GM12878 (cell line): ENCODE measurements at regions not wholly inside any gene's neighbourhood (a gene's known extent, or its start where the extent isn't known, plus 50 kb on each side); places are given as distances from the start of the nearest gene placed in this dataset.
"Not testable (repeated sequence)": the region's sequence is repeated elsewhere in the genome, so short reads cannot be mapped to it uniquely, and the experiment has no call there.

Experiments
- ATAC-seq: fragments of 200-7000 bp; cut with Tn5 transposase; 3 replicates; pipeline ENCODE4 v1.9.1; 2020; ENCODE audit warnings: mild to moderate bottlenecking, moderate library complexity
- BruUV-seq: library from RNA; stranded (reverse); fragments of 400-500 nt; replicated peaks from 2 replicates; lab custom pipeline; 2021; lab: Mats Ljungman, UMichigan
- CTCF ChIA-PET: fragments of 300-600 bp; sonication (Branson Sonifier 250); formaldehyde crosslinking; extraction: SDS; loops from one replicate; lab custom pipeline; 2021; ENCODE audit warnings: inconsistent platforms; lab: Yijun Ruan, JAX
- POLR2A ChIA-PET: fragments of 350-600 bp; formaldehyde crosslinking; extraction: SDS; loops from one replicate; lab custom pipeline; 2021; ENCODE audit warnings: inconsistent platforms; lab: Charles Lee
- RAD21 ChIA-PET: fragments of 300-600 bp; sonication (Branson Sonifier 250); formaldehyde crosslinking; loops from one replicate; lab custom pipeline; 2023; ENCODE audit warnings: antibody characterized with exemption; ENCODE audit not compliant: unreplicated experiment; lab: Charles Lee
- SMC1A ChIA-PET: fragments of 300-600 bp; sonication (Branson Sonifier 250); formaldehyde crosslinking; loops from one replicate; lab custom pipeline; 2023; ENCODE audit not compliant: unreplicated experiment, uncharacterized antibody; lab: Charles Lee
- DNase-seq: peaks from one replicate; pipeline ENCODE4 v3.0.0-alpha.2; 2011; ENCODE audit warnings: low read depth, low spot score
- FAIRE-seq: peaks from 3 replicates; lab custom pipeline; 2011; peaks lifted over from hg19 to GRCh38; lab: Jason Lieb, UNC
- H2AFZ ChIP-seq: 2 replicates; pipeline ENCODE4 v1.6.0; 2011; ENCODE audit warnings: low read depth, low read length, control low read depth; ENCODE audit not compliant: control insufficient read depth
- H3K27ac ChIP-seq: 2 replicates; pipeline ENCODE4 v1.5.1; 2011; ENCODE audit warnings: control low read depth; ENCODE audit not compliant: control insufficient read depth, insufficient read depth
- H3K27me3 ChIP-seq, 2 experiments: replicated peaks in 1 of 2; 2 replicates each; pipeline versions ENCODE4 v1.6.0 to v1.6.1; 2011; ENCODE audit warnings: low read length in 1 of 2; ENCODE audit not compliant: control insufficient read depth in 2 of 2, insufficient read depth in 2 of 2
- H3K36me3 ChIP-seq, 2 experiments: 2 replicates each; pipeline ENCODE4 v1.5.1; 2011; ENCODE audit warnings: low read length in 1 of 2; ENCODE audit not compliant: control insufficient read depth in 2 of 2, insufficient read depth in 2 of 2
- H3K4me1 ChIP-seq: 2 replicates; pipeline ENCODE4 v1.6.1; 2011; ENCODE audit warnings: mild to moderate bottlenecking, low read length, moderate library complexity, mixed read lengths; ENCODE audit not compliant: control insufficient read depth, insufficient read depth
- H3K4me2 ChIP-seq: 2 replicates; pipeline ENCODE4 v1.6.0; 2011; ENCODE audit warnings: control low read depth; ENCODE audit not compliant: control insufficient read depth, insufficient read depth
- H3K4me3 ChIP-seq: fragments of 200-600 bp; sonication (generic); 2 replicates; pipeline ENCODE4 v1.5.1; 2016
- H3K79me2 ChIP-seq: 2 replicates; pipeline ENCODE4 v1.6.0; 2011; ENCODE audit warnings: low read length; ENCODE audit not compliant: control insufficient read depth, insufficient read depth
- H3K9ac ChIP-seq: 2 replicates; pipeline ENCODE4 v1.8.0; 2011; ENCODE audit warnings: low read length, control low read depth, mixed read lengths; ENCODE audit not compliant: control insufficient read depth, insufficient read depth
- H3K9me3 ChIP-seq: replicated peaks from 3 replicates; pipeline ENCODE4 v1.5.1; 2011; ENCODE audit warnings: mild to moderate bottlenecking, low read length; ENCODE audit not compliant: control insufficient read depth, insufficient read depth
- H4K20me1 ChIP-seq: 2 replicates; pipeline ENCODE4 v1.6.0; 2011; ENCODE audit not compliant: control insufficient read depth, insufficient read depth
- SP1 ChIP-seq: IDR thresholded peaks from one replicate; pipeline ENCODE4 v1.6.1; 2011; ENCODE audit warnings: low read depth, low read length
- ZNF274 ChIP-seq: IDR thresholded peaks from one replicate; pipeline ENCODE4 v1.8.0; 2011; ENCODE audit not compliant: insufficient read length, insufficient read depth
- WGBS: methylation state at CpG from one replicate; pipeline ENCODE4 v1.1.6; 2016; ENCODE audit warnings: low lambda C conversion rate; ENCODE audit not compliant: insufficient replicate concordance, insufficient coverage; ENCODE audit errors: missing lambda C conversion rate; 5-methylcytosine and 5-hydroxymethylcytosine counted together
- in situ Hi-C: fragments of 300-500 bp; cut with MboI; formaldehyde crosslinking; loops from 9 replicates; pipeline ENCODE4 v1.14.3; 2018; ENCODE audit warnings: mixed read lengths
- intact Hi-C: fragments of 100-400 bp; cut with micrococcal nuclease; formaldehyde crosslinking; loops from one replicate; pipeline ENCODE4 v1.14.2; 2022; ENCODE audit not compliant: unreplicated experiment
- TF ChIP-seq, protein P1 (sequence below): fragments of 150-350 bp; IDR thresholded peaks from 2 replicates; pipeline ENCODE4 v1.6.1; 2016; ENCODE audit warnings: low read depth, low read length

DNA sequence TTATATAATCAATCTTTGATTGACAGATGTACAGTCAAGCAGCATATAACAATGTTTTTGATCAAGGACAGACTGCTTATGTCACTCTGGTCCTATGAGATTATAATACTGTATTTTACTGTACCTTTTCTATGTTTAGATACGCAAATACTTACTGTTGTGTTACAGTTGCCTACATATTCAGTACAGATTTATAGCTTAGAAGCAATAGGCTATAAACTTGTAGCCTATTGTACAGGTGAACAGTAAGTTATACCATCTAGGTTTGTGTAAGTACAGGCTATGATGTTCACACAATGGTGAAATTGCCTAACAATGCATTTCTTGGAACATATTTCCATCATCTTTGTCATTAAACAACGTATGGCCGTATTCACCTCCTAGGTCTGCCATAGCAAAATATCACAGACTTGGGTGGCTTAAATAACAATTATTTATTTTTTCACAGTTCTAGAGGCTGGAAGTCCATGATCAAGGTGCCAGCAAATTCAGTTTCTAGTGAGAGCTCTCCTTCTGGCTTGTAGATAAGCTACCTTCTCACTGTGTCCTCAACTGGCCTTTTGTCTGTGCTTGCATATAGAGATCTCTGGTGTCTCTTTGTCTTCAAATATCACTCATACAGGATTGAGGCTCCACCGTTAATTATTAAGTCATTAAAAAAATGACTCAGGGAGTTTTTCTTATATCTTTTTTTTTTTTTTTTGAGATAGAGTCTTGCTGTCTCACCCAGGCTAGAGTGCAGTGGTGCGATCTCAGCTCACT, 89.1 kb downstream of the EBLN2 start:
- no peak for TF ChIP-seq ZNF274
- no peak for TF ChIP-seq SP1
- TF ChIP-seq, protein P1, sequence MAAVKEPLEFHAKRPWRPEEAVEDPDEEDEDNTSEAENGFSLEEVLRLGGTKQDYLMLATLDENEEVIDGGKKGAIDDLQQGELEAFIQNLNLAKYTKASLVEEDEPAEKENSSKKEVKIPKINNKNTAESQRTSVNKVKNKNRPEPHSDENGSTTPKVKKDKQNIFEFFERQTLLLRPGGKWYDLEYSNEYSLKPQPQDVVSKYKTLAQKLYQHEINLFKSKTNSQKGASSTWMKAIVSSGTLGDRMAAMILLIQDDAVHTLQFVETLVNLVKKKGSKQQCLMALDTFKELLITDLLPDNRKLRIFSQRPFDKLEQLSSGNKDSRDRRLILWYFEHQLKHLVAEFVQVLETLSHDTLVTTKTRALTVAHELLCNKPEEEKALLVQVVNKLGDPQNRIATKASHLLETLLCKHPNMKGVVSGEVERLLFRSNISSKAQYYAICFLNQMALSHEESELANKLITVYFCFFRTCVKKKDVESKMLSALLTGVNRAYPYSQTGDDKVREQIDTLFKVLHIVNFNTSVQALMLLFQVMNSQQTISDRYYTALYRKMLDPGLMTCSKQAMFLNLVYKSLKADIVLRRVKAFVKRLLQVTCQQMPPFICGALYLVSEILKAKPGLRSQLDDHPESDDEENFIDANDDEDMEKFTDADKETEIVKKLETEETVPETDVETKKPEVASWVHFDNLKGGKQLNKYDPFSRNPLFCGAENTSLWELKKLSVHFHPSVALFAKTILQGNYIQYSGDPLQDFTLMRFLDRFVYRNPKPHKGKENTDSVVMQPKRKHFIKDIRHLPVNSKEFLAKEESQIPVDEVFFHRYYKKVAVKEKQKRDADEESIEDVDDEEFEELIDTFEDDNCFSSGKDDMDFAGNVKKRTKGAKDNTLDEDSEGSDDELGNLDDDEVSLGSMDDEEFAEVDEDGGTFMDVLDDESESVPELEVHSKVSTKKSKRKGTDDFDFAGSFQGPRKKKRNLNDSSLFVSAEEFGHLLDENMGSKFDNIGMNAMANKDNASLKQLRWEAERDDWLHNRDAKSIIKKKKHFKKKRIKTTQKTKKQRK, result no peak
- 53% methylated on average over 5 of the region's 5 CpGs for WGBS

DNA sequence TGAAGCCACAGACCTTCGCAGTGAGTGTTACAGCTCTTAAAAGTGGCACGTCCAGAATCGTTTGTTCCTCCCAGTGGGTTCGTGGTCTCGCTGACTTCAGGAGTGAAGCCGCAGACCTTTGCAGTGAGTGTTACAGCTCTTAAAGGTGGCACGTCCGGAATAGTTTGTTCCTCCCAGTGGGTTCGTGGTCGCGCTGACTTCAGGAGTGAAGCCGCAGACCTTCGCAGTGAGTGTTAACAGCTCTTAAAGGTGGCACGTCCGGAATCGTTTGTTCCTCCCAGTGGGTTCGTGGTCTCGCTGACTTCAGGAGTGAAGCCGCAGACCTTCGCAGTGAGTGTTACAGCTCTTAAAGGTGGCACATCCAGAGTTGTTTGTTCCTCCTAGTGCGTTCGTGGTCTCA, 91.1 kb downstream of the EBLN2 start:
- H3K79me2 ChIP-seq, H2AFZ ChIP-seq, in situ Hi-C loops, H3K27ac ChIP-seq, intact Hi-C loops, RAD21 ChIA-PET, H3K4me3 ChIP-seq, FAIRE-seq, ATAC-seq, H3K36me3 ChIP-seq, DNase-seq, SMC1A ChIA-PET, H3K27me3 ChIP-seq, BruUV-seq, H3K4me2 ChIP-seq, H3K9me3 ChIP-seq, H3K4me1 ChIP-seq, H4K20me1 ChIP-seq, POLR2A ChIA-PET, CTCF ChIA-PET, H3K9ac ChIP-seq: not testable (repeated sequence)
- WGBS, result 71% methylated on average over 22 of the region's 22 CpGs

More for the DNA sequence above, 89.1 kb downstream of the EBLN2 start:
- SMC1A ChIA-PET, result interaction anchor here (0.7 kb wide), 1 partner anchor 1107 kb away, joined by 3 read pairs; no protein-coding TSS in a partner anchor
- no peak overlapping the region for H3K4me3 ChIP-seq
- H4K20me1 ChIP-seq, result no peaks in the 10 kb centered on the region
- no peak for DNase-seq
- no peaks in the 10 kb centered on the region for H3K79me2 ChIP-seq
- H3K9me3 ChIP-seq, result no peaks in the 10 kb centered on the region
- no peak overlapping the region for H2AFZ ChIP-seq
- H3K36me3 ChIP-seq, result no peaks in the 10 kb centered on the region
- BruUV-seq, result no TSS peak
- H3K27me3 ChIP-seq, result no peaks in the 10 kb centered on the region; a peak in 1 of 4 replicates
- H3K27ac ChIP-seq, result no peak overlapping the region
- intact Hi-C loops, result no loop called here
- POLR2A ChIA-PET, result no interaction called here
- RAD21 ChIA-PET, result no interaction called here
- in situ Hi-C loops, result no loop called here
- no peak for FAIRE-seq
- no peak for ATAC-seq
- CTCF ChIA-PET, result no interaction called here
- H3K9ac ChIP-seq, result no peak overlapping the region
- no peak overlapping the region for H3K4me2 ChIP-seq
- no peaks in the 10 kb centered on the region for H3K4me1 ChIP-seq

DNA sequence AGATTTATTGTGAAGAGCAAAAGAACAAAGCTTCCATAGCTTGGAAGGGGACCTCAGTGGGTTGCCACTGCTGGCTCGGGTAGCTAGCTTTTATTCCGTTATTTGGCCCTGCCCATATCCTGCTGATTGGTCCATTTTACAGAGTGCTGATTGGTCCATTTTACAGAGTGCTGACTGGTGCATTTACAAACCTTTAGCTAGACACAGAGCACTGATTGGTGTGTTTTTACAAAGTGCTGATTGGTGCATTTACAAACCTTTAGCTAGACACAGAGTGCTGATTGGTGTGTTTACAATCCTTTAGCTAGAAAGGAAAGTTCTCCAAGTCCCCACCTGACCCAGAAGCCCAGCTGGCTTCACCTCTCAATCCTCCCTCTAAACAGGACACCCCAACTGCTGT, 91.6 kb downstream of the EBLN2 start:
- H3K79me2 ChIP-seq, H3K4me2 ChIP-seq, POLR2A ChIA-PET, in situ Hi-C loops, H3K4me1 ChIP-seq, BruUV-seq, H3K9me3 ChIP-seq, H2AFZ ChIP-seq, H3K9ac ChIP-seq, intact Hi-C loops, H3K4me3 ChIP-seq, ATAC-seq, H4K20me1 ChIP-seq, FAIRE-seq, RAD21 ChIA-PET, H3K27me3 ChIP-seq, H3K36me3 ChIP-seq, H3K27ac ChIP-seq, DNase-seq: not testable (repeated sequence)
- SMC1A ChIA-PET, result interaction anchor here (0.8 kb wide), 1 partner anchor 107 kb away, joined by 3 read pairs; no protein-coding TSS in a partner anchor
- CTCF ChIA-PET, result interaction anchor here (0.6 kb wide), 1 partner anchor 847 kb away, joined by 3 read pairs; no protein-coding TSS in a partner anchor
- 3% methylated on average over 2 of the region's 2 CpGs for WGBS
